Heart left ventricle (tissue), 16 donors: ENCODE measurements at regions not wholly inside any gene's neighbourhood (a gene's known extent, or its start where the extent isn't known, plus 50 kb on each side); places are given as distances from the start of the nearest gene placed in this dataset.

Source experiments
- ATAC-seq, 4 donors: fragments of 200-7000 bp; cut with Tn5 transposase; one replicate each; pipeline ENCODE4 v1.9.1; 2020 to 2022; ENCODE audit warnings: moderate library complexity in 4 of 4, mild to moderate bottlenecking in 3 of 4, moderate number of reproducible peaks in 1 of 4
- DNase-seq, 5 donors: peaks; one replicate each; pipeline ENCODE4 v3.0.0-alpha.2; 2020
- H3K27ac ChIP-seq, 12 donors: fragments of 200-600 bp; sonication (generic) in 4 of 12; one replicate each; pipeline versions ENCODE4 v1.5.0 to v1.8.0; 2016 to 2022; ENCODE audit warnings: mild to moderate bottlenecking in 2 of 12
- H3K27me3 ChIP-seq, 9 donors: fragments of 200-600 bp; sonication (generic) in 2 of 9; one replicate each; pipeline versions ENCODE4 v1.5.1 to v1.8.0; 2016 to 2022; ENCODE audit warnings: mild to moderate bottlenecking in 3 of 9
- H3K36me3 ChIP-seq, 9 donors: fragments of 200-600 bp; sonication (generic) in 2 of 9; one replicate each; pipeline versions ENCODE4 v1.5.0 to v1.8.0; 2018 to 2022; ENCODE audit warnings: mild to moderate bottlenecking in 2 of 9
- H3K4me1 ChIP-seq, 12 donors: fragments of 200-600 bp; sonication (generic) in 4 of 12; one replicate each; pipeline versions ENCODE4 v1.5.0 to v1.8.0; 2016 to 2022; ENCODE audit warnings: mild to moderate bottlenecking in 3 of 12
- H3K4me3 ChIP-seq, 12 donors: fragments of 200-600 bp; sonication (generic) in 4 of 12; one replicate each; pipeline versions ENCODE4 v1.5.0 to v1.8.0; 2017 to 2022; ENCODE audit warnings: mild to moderate bottlenecking in 9 of 12, moderate library complexity in 4 of 12
- H3K9me3 ChIP-seq, 12 donors: fragments of 200-600 bp; sonication (generic) in 4 of 12; one replicate each; pipeline versions ENCODE4 v1.5.0 to v1.8.0; 2016 to 2022; ENCODE audit warnings: mild to moderate bottlenecking in 1 of 12
- CTCF ChIP-seq, 12 donors: fragments of 200-600 bp; sonication (generic) in 4 of 12; IDR thresholded peaks; one replicate each; pipeline versions ENCODE4 v1.5.0 to v1.8.0; 2018 to 2022; ENCODE audit warnings: antibody characterized with exemption in 12 of 12, mild to moderate bottlenecking in 5 of 12
- POLR2A ChIP-seq, 2 donors: fragments of 450-650 bp; IDR thresholded peaks; one replicate each; pipeline ENCODE4 v1.6.1; 2017; ENCODE audit warnings: antibody characterized with exemption in 2 of 2, mild to moderate bottlenecking in 2 of 2, moderate library complexity in 2 of 2
- WGBS, 4 donors: extraction: QIAGEN DNeasy Blood & Tissue Kit in 2 of 4; methylation state at CpG; one replicate each; pipeline versions ENCODE4 v1.1.5 to v1.1.7; 2013 to 2018; 5-methylcytosine and 5-hydroxymethylcytosine counted together
- intact Hi-C, 10 donors: fragments of 100-400 bp; cut with DNase I; formaldehyde crosslinking; loops; one replicate each; pipeline versions ENCODE4 v1.11.1 to v1.14.2; 2022
- donor health status: ischemic (EF 13 %, LVEDD 7.1; RV severe dilation, severe dysfunction).
- donor health status: healthy with polysubstance abuse.
- donor health status: DM: no; HTN: yes; CAD: no.
- donor health status: DM: no; HTN: no; CAD: no.
- donor health status: ischemic (EF 25% LVEDD 6.9; RV normal size, moderate dysfunction).
- donor health status: ischemic (EF 25% LVEDD 5.7; RV mildly dilated, moderate dysfunction).
- donor health status: healthy.
- donor health status: DM: yes; HTN: yes; CAD: no.
- donor health status: ischemic (EF 35%, LVEDD 5.7; RV mildly dilated, moderate dysfunction).
- donor health status: nonischemic (EF 11% LVEDD 7.7; RV severe dilation, severe dysfunction).
- donor health status: DM: yes; HTN: yes; CAD: no.
- donor health status: PGD.
- donor health status: ischemic (EF 29% LVEDD 5.4; RV normal size, mild dysfunction).
- donor health status: nonischemic (EF 23%, LVEDD 6.1; RV moderate dilation, normal function).

DNA sequence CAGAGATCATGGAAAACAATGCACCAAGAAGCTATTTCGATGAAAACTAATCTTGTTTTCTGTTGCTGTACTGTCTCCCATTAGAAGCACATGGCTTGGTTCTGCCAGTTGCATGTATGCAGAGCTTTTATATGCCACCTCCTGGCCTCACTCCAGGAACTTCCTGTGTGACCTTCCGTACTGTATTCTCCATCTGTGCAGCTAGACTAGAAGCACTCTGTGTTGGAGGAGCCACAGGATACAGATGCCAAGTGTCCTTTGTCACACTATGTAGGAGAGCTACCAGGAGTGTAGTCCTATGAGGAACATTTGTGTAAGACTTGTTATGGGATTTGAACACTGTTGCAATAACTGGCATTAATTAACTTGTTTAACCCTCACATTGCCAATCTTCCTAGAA, 503.5 kb upstream of the TPK1 start:
- TF ChIP-seq CTCF (IDR thresholded peaks at IDR 0.05) (no peak), POLR2A (IDR thresholded peaks at IDR 0.05) (no peak)
- no peak overlapping the region for H3K27ac ChIP-seq
- no peak for ATAC-seq
- no peaks in the 10 kb centered on the region for H3K36me3 ChIP-seq
- WGBS, 4 donors = 69 to 73% (median 72%) methylated on average over 2 of the region's 2 CpGs
- DNase-seq = no peak
- H3K4me3 ChIP-seq = no peak overlapping the region
- intact Hi-C loops = no loop called here
- H3K9me3 ChIP-seq = peaks cover 0 to 9% (median 0%) of the 10 kb centered on the region in 12 donors
- no peaks in the 10 kb centered on the region for H3K27me3 ChIP-seq
- H3K4me1 ChIP-seq = no peaks in the 10 kb centered on the region

DNA sequence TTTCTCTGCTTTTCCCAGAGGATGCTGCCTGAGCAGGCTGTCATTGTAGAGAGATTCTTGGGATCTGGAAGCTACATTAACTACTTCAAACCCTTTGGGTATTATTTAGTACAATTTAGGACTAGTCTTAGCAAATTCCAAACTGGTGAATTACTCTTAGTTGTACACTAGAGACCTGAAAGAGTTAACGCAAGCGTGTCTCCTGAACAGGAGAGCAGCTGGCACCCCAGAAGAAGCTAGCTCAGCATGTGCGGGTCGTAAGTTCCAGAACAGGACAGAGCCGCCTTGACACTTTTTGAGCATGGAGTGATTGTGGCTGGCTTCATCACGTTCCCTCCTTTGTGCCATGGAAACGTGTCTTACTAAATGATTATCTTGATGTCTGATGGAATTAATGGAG, 495.7 kb upstream of the TPK1 start:
- TF ChIP-seq CTCF (IDR thresholded peaks at IDR 0.05) = no peak
- TF ChIP-seq POLR2A (IDR thresholded peaks at IDR 0.05) = no peak
- no peak for DNase-seq

GRCh38 chr7:145331076-145331475, 495.2 kb upstream of the TPK1 start:
- Histone ChIP-seq H3K27me3 (no peaks in the 10 kb centered on the region), H3K4me1 (no peaks in the 10 kb centered on the region), H3K27ac (no peak overlapping the region), H3K4me3 (no peak overlapping the region), H3K9me3 (peaks cover 0 to 11% (median 0%) of the 10 kb centered on the region in 12 donors), H3K36me3 (no peaks in the 10 kb centered on the region)
- DNase-seq (no peak), ATAC-seq (no peak)
- no peak for TF ChIP-seq CTCF (IDR thresholded peaks at IDR 0.05)
- TF ChIP-seq POLR2A (IDR thresholded peaks at IDR 0.05) = no peak
- 29 to 55% (median 47%) methylated on average over 2 of the region's 2 CpGs for WGBS, 4 donors
- intact Hi-C loops = no loop called here

More for the DNA sequence above, 495.7 kb upstream of the TPK1 start:
- no peak overlapping the region for H3K27ac ChIP-seq
- ATAC-seq = no peak
- H3K4me1 ChIP-seq = no peaks in the 10 kb centered on the region
- intact Hi-C loops = no loop called here
- 68 to 79% (median 76%) methylated on average over 7 of the region's 7 CpGs for WGBS, 4 donors
- H3K4me3 ChIP-seq = no peak overlapping the region
- no peaks in the 10 kb centered on the region for H3K36me3 ChIP-seq
- peaks cover 0 to 13% (median 0%) of the 10 kb centered on the region in 12 donors for H3K9me3 ChIP-seq
- no peaks in the 10 kb centered on the region for H3K27me3 ChIP-seq

- no peak overlapping the region for H3K4me3 ChIP-seq
- no peak overlapping the region for H3K27ac ChIP-seq
- intact Hi-C loops = no loop called here
- 68 to 86% (median 78%) methylated on average over 1 of the region's 1 CpG for WGBS, 4 donors
- H3K36me3 ChIP-seq = no peaks in the 10 kb centered on the region
- H3K27me3 ChIP-seq = no peaks in the 10 kb centered on the region
- H3K4me1 ChIP-seq = no peaks in the 10 kb centered on the region
- H3K9me3 ChIP-seq = no peaks in the 10 kb centered on the region
- TF ChIP-seq POLR2A (IDR thresholded peaks at IDR 0.05) = no peak
- ATAC-seq = no peak
- DNase-seq = no peak
Measured at GRCh38 chr7:145327646-145328045, 491.8 kb upstream of the TPK1 start.

DNA sequence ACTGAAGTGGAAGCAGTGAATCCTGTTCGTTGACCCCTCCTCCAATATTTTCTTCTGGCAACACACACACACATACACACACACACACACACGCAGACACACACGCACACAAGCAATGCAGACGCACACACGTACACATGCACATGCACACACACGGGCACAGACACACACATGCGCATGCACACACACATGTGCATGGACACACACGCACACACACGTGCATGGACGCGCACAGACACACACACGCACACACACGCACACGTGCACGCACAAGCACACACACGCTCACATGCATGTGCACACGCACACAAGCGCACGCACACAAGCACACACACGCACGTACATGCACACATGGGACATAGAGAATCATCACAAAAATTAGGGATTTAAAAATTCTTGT, 488.2 kb upstream of the TPK1 start:
- Histone ChIP-seq H3K4me1 (no peaks in the 10 kb centered on the region), H3K36me3 (no peaks in the 10 kb centered on the region), H3K4me3 (no peak overlapping the region), H3K27me3 (no peaks in the 10 kb centered on the region), H3K9me3 (no peaks in the 10 kb centered on the region), H3K27ac (no peak overlapping the region)
- DNase-seq (no peak), ATAC-seq (no peak)
- 89 to 95% (median 93%) methylated on average over 21 of the region's 21 CpGs for WGBS, 4 donors
- TF ChIP-seq POLR2A (IDR thresholded peaks at IDR 0.05) (no peak), CTCF (IDR thresholded peaks at IDR 0.05) (no peak)
- intact Hi-C loops = no loop called here
